Astrocyte (in vitro differentiated cells and primary cell): ENCODE measurements at regions not wholly inside any gene's neighbourhood (a gene's known extent, or its start where the extent isn't known, plus 50 kb on each side); places are given as distances from the start of the nearest gene placed in this dataset.
"Not testable (repeated sequence)": the region's sequence is repeated elsewhere in the genome, so short reads cannot be mapped to it uniquely, and the experiment has no call there.

Source experiments
- DNase-seq: peaks from one replicate; pipeline ENCODE4 v3.0.0-alpha.2; 2010; ENCODE audit warnings: low read depth
- FAIRE-seq: peaks from 2 replicates; lab custom pipeline; 2011; peaks lifted over from hg19 to GRCh38; lab: Jason Lieb, UNC
- H2AFZ ChIP-seq: 2 replicates; pipeline ENCODE4 v1.6.0; 2012; ENCODE audit warnings: low read depth, low read length, inconsistent platforms
- H3K27ac ChIP-seq: 2 replicates; pipeline ENCODE4 v1.5.1; 2011; ENCODE audit warnings: low read depth, low read length, inconsistent platforms
- H3K27me3 ChIP-seq: 2 replicates; pipeline ENCODE4 v1.6.0; 2011; ENCODE audit warnings: low read length, inconsistent platforms; ENCODE audit not compliant: insufficient read depth
- H3K36me3 ChIP-seq: 2 replicates; pipeline ENCODE4 v1.5.1; 2011; ENCODE audit warnings: low read length, inconsistent platforms; ENCODE audit not compliant: insufficient read depth
- H3K4me1 ChIP-seq: 2 replicates; pipeline ENCODE4 v1.5.1; 2011; ENCODE audit warnings: low read length, inconsistent platforms; ENCODE audit not compliant: insufficient read depth
- H3K4me2 ChIP-seq: 2 replicates; pipeline ENCODE4 v1.6.0; 2012; ENCODE audit warnings: low read length, inconsistent platforms
- H3K4me3 ChIP-seq: 2 replicates; pipeline ENCODE4 v1.5.1; 2011; ENCODE audit warnings: low read depth, mild to moderate bottlenecking, low read length, inconsistent platforms; ENCODE audit not compliant: insufficient read depth
- H3K79me2 ChIP-seq: 2 replicates; pipeline ENCODE4 v1.6.0; 2012; ENCODE audit warnings: mild to moderate bottlenecking, low read length, inconsistent platforms; ENCODE audit not compliant: insufficient read depth
- H3K9ac ChIP-seq: 2 replicates; pipeline ENCODE4 v1.6.0; 2012; ENCODE audit warnings: mild to moderate bottlenecking, low read length, inconsistent platforms
- H3K9me3 ChIP-seq: 2 replicates; pipeline ENCODE4 v1.5.1; 2012; ENCODE audit warnings: low read depth, mild to moderate bottlenecking, low read length, inconsistent platforms; ENCODE audit not compliant: insufficient read depth
- H4K20me1 ChIP-seq: 2 replicates; pipeline ENCODE4 v1.6.0; 2012; ENCODE audit warnings: low read length, inconsistent platforms; ENCODE audit not compliant: insufficient read depth
- H3K27ac Mint-ChIP-seq: one replicate; pipeline ENCODE4 v1.8.0; 2021; ENCODE audit warnings: mild to moderate bottlenecking, mixed read lengths; ENCODE audit not compliant: unreplicated experiment
- H3K27me3 Mint-ChIP-seq: one replicate; pipeline ENCODE4 v1.8.0; 2021; ENCODE audit warnings: low read depth, mixed read lengths; ENCODE audit not compliant: unreplicated experiment
- H3K36me3 Mint-ChIP-seq: one replicate; pipeline ENCODE4 v1.8.0; 2021; ENCODE audit warnings: low read depth, mixed read lengths; ENCODE audit not compliant: unreplicated experiment
- H3K4me1 Mint-ChIP-seq: one replicate; pipeline ENCODE4 v1.8.0; 2021; ENCODE audit warnings: low read depth, mixed read lengths; ENCODE audit not compliant: unreplicated experiment
- H3K4me3 Mint-ChIP-seq: one replicate; pipeline ENCODE4 v1.8.0; 2021; ENCODE audit warnings: mild to moderate bottlenecking, moderate library complexity, mixed read lengths; ENCODE audit not compliant: unreplicated experiment
- H3K9me3 Mint-ChIP-seq: one replicate; pipeline ENCODE4 v1.8.0; 2021; ENCODE audit warnings: mild to moderate bottlenecking, mixed read lengths; ENCODE audit not compliant: unreplicated experiment
- EZH2 ChIP-seq: IDR thresholded peaks from 2 replicates; pipeline ENCODE4 v1.6.1; 2012; ENCODE audit warnings: mild to moderate bottlenecking, low read length, inconsistent platforms; ENCODE audit not compliant: insufficient read depth
- TF ChIP-seq, protein P1 (sequence below): IDR thresholded peaks from 2 replicates; pipeline ENCODE4 v1.5.1; 2011; ENCODE audit warnings: low read depth, mild to moderate bottlenecking, inconsistent platforms, low read length, moderate library complexity; ENCODE audit not compliant: insufficient read depth

DNA sequence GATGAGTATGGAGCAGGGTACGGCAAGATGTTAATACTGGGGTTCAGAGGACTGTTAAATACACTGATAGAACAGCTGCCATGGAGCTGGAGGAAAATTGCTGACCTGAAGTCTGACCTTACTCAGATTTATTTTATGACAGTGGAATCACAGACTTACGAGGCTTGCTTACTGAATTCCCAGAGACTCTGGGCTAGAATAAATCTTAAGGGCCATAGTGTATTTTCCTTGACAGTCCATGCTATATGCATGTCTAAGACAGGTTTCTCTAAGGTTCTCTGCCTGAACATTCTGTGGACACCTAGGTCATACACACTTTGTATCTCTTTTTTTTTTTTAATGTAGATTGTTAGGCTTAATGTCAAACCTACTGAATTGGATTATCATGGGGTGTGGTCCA lies 633.2 kb upstream of the ACTRT1 start:
- no peak for FAIRE-seq
- no peak overlapping the region for H2AFZ ChIP-seq
- peaks cover 3% of the 10 kb centered on the region for H3K27me3 Mint-ChIP-seq

GRCh38 chrX:128676651-128677050 lies 624.4 kb upstream of the ACTRT1 start:
- no peak overlapping the region for H3K27ac Mint-ChIP-seq
- no peaks in the 10 kb centered on the region for H3K9me3 ChIP-seq
- peaks cover 10% of the 10 kb centered on the region for H3K9me3 Mint-ChIP-seq
- no peak overlapping the region for H3K4me3 ChIP-seq
- H3K4me2 ChIP-seq = no peak overlapping the region
- H3K79me2 ChIP-seq = no peaks in the 10 kb centered on the region
- FAIRE-seq = peak; percentile 26
- no peaks in the 10 kb centered on the region for H4K20me1 ChIP-seq
- no peak overlapping the region for H3K9ac ChIP-seq
- peaks cover 3% of the 10 kb centered on the region for H3K27me3 Mint-ChIP-seq
- H2AFZ ChIP-seq = no peak overlapping the region
- no peaks in the 10 kb centered on the region for H3K36me3 ChIP-seq
- TF ChIP-seq EZH2 = no peak
- TF ChIP-seq, protein P1, sequence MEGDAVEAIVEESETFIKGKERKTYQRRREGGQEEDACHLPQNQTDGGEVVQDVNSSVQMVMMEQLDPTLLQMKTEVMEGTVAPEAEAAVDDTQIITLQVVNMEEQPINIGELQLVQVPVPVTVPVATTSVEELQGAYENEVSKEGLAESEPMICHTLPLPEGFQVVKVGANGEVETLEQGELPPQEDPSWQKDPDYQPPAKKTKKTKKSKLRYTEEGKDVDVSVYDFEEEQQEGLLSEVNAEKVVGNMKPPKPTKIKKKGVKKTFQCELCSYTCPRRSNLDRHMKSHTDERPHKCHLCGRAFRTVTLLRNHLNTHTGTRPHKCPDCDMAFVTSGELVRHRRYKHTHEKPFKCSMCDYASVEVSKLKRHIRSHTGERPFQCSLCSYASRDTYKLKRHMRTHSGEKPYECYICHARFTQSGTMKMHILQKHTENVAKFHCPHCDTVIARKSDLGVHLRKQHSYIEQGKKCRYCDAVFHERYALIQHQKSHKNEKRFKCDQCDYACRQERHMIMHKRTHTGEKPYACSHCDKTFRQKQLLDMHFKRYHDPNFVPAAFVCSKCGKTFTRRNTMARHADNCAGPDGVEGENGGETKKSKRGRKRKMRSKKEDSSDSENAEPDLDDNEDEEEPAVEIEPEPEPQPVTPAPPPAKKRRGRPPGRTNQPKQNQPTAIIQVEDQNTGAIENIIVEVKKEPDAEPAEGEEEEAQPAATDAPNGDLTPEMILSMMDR = no peak
- H3K4me1 ChIP-seq = no peaks in the 10 kb centered on the region
- no peak overlapping the region for H3K27ac ChIP-seq
- no peaks in the 10 kb centered on the region for H3K36me3 Mint-ChIP-seq
- H3K4me3 Mint-ChIP-seq = no peak overlapping the region
- H3K27me3 ChIP-seq = no peaks in the 10 kb centered on the region
- DNase-seq = peak; percentile 5
- peaks cover 23% of the 10 kb centered on the region for H3K4me1 Mint-ChIP-seq

More for the DNA sequence above, 633.2 kb upstream of the ACTRT1 start:
- Histone ChIP-seq H3K4me2 (no peak overlapping the region), H3K36me3 (no peaks in the 10 kb centered on the region), H3K9me3 (no peaks in the 10 kb centered on the region), H3K4me1 (no peaks in the 10 kb centered on the region), H3K27ac (no peak overlapping the region), H3K9ac (no peak overlapping the region), H3K79me2 (no peaks in the 10 kb centered on the region), H3K27me3 (no peaks in the 10 kb centered on the region), H3K4me3 (no peak overlapping the region), H4K20me1 (no peaks in the 10 kb centered on the region)
- no peak for TF ChIP-seq EZH2
- TF ChIP-seq, protein P1 = no peak
- DNase-seq = no peak
- Mint-ChIP-seq H3K9me3 (no peaks in the 10 kb centered on the region), H3K36me3 (no peaks in the 10 kb centered on the region), H3K27ac (no peak overlapping the region), H3K4me3 (no peak overlapping the region), H3K4me1 (no peaks in the 10 kb centered on the region)

GRCh38 chrX:128674326-128675086 lies 622.3 kb upstream of the ACTRT1 start:
- FAIRE-seq, H3K36me3 ChIP-seq, H3K9me3 ChIP-seq, DNase-seq, H3K79me2 ChIP-seq, H3K4me2 ChIP-seq, H3K27ac ChIP-seq, H4K20me1 ChIP-seq, H3K9ac ChIP-seq, H3K4me3 ChIP-seq, H2AFZ ChIP-seq, H3K4me1 ChIP-seq, H3K27ac Mint-ChIP-seq, H3K4me3 Mint-ChIP-seq, H3K27me3 ChIP-seq, H3K27me3 Mint-ChIP-seq, H3K36me3 Mint-ChIP-seq: not testable (repeated sequence)
- Mint-ChIP-seq H3K9me3 (peaks cover 11% of the 10 kb centered on the region), H3K4me1 (peaks cover 23% of the 10 kb centered on the region)
